TTC549 (cell line): ENCODE measurements at regions not wholly inside any gene's neighbourhood (a gene's known extent, or its start where the extent isn't known, plus 50 kb on each side); places are given as distances from the start of the nearest gene placed in this dataset.

ENCODE experiments used
- FAIRE-seq: peaks from 2 replicates; lab custom pipeline; 2012; peaks lifted over from hg19 to GRCh38; lab: Jason Lieb, UNC

GRCh38 chr19:30739394-30739793 is 367.2 kb downstream of the ZNF536 start:
- no peak for FAIRE-seq

GRCh38 chr19:30738047-30738446 is 365.9 kb downstream of the ZNF536 start:
- FAIRE-seq: no peak

GRCh38 chr19:30734669-30735068 is 362.5 kb downstream of the ZNF536 start:
- no peak for FAIRE-seq

GRCh38 chr19:30733826-30734550 is 361.8 kb downstream of the ZNF536 start:
- no peak for FAIRE-seq

- no peak for FAIRE-seq
Observed at GRCh38 chr19:30731591-30731990, 359.4 kb downstream of the ZNF536 start.

- no peak for FAIRE-seq
Observed at GRCh38 chr19:30729451-30729850, 357.3 kb downstream of the ZNF536 start.

GRCh38 chr19:30722761-30723160 is 350.6 kb downstream of the ZNF536 start:
- FAIRE-seq: no peak

GRCh38 chr19:30722186-30722585 is 350.0 kb downstream of the ZNF536 start:
- FAIRE-seq: no peak

- no peak for FAIRE-seq
Observed at GRCh38 chr19:30719999-30720345, 347.8 kb downstream of the ZNF536 start.

GRCh38 chr19:30719189-30719998 is 347.2 kb downstream of the ZNF536 start:
- FAIRE-seq: no peak

GRCh38 chr19:30718707-30719106 is 346.5 kb downstream of the ZNF536 start:
- no peak for FAIRE-seq

- FAIRE-seq: no peak
Observed at GRCh38 chr19:30718014-30718413, 345.8 kb downstream of the ZNF536 start.

GRCh38 chr19:30717381-30717780 is 345.2 kb downstream of the ZNF536 start:
- no peak for FAIRE-seq

- FAIRE-seq: no peak
Observed at GRCh38 chr19:30712431-30713337, 340.5 kb downstream of the ZNF536 start.

GRCh38 chr19:30711826-30712225 is 339.6 kb downstream of the ZNF536 start:
- FAIRE-seq: no peak

GRCh38 chr19:30711296-30711695 is 339.1 kb downstream of the ZNF536 start:
- no peak for FAIRE-seq

GRCh38 chr19:30710721-30711120 is 338.5 kb downstream of the ZNF536 start:
- no peak for FAIRE-seq

- no peak for FAIRE-seq
Observed at GRCh38 chr19:30708416-30709178, 336.4 kb downstream of the ZNF536 start.

GRCh38 chr19:30704771-30705330 is 332.7 kb downstream of the ZNF536 start:
- no peak for FAIRE-seq

GRCh38 chr19:30703645-30704044 is 331.5 kb downstream of the ZNF536 start:
- FAIRE-seq: no peak

- FAIRE-seq: no peak
Observed at GRCh38 chr19:30701178-30701577, 329.0 kb downstream of the ZNF536 start.

- FAIRE-seq: no peak
Observed at GRCh38 chr19:30699871-30700280, 327.7 kb downstream of the ZNF536 start.
